Hepatocyte (in vitro differentiated cells): ENCODE measurements at regions not wholly inside any gene's neighbourhood (a gene's known extent, or its start where the extent isn't known, plus 50 kb on each side); places are given as distances from the start of the nearest gene placed in this dataset.
A peak's percentile ranks its signal among the peaks of the same experiment; 100 is the strongest.

Experiments
- DNase-seq: peaks from one replicate; pipeline ENCODE4 v3.0.0-alpha.2; 2016; ENCODE audit warnings: low spot score
- H2AFZ ChIP-seq: fragments of 200-600 bp; sonication (generic); 2 replicates; pipeline ENCODE4 v1.6.0; 2016; ENCODE audit warnings: antibody characterized with exemption, mild to moderate bottlenecking
- H3K27ac ChIP-seq: fragments of 200-600 bp; sonication (generic); 2 replicates; pipeline ENCODE4 v1.5.1; 2016; ENCODE audit warnings: mild to moderate bottlenecking
- H3K27me3 ChIP-seq: fragments of 200-600 bp; sonication (generic); 2 replicates; pipeline ENCODE4 v1.6.1; 2016
- H3K36me3 ChIP-seq: fragments of 200-600 bp; sonication (generic); replicated peaks from 2 replicates; pipeline ENCODE4 v1.5.1; 2016; ENCODE audit warnings: low read depth; ENCODE audit not compliant: insufficient read depth
- H3K4me1 ChIP-seq: fragments of 200-600 bp; sonication (generic); 2 replicates; pipeline ENCODE4 v1.5.1; 2016; ENCODE audit warnings: mild to moderate bottlenecking, moderate library complexity; ENCODE audit not compliant: insufficient read depth
- H3K4me2 ChIP-seq: fragments of 200-600 bp; sonication (generic); 2 replicates; pipeline ENCODE4 v1.6.0; 2016
- H3K4me3 ChIP-seq: fragments of 200-600 bp; sonication (generic); 2 replicates; pipeline ENCODE4 v1.5.1; 2016; ENCODE audit warnings: mild to moderate bottlenecking
- H3K79me2 ChIP-seq: fragments of 200-600 bp; sonication (generic); 2 replicates; pipeline ENCODE4 v1.6.0; 2017; ENCODE audit warnings: mild to moderate bottlenecking
- H3K9me2 ChIP-seq: fragments of 200-600 bp; sonication (generic); replicated peaks from 2 replicates; pipeline ENCODE4 v1.6.0; 2017; ENCODE audit warnings: mild to moderate bottlenecking; ENCODE audit not compliant: insufficient read depth
- H3K9me3 ChIP-seq: fragments of 200-600 bp; sonication (generic); 2 replicates; pipeline ENCODE4 v1.5.1; 2016; ENCODE audit warnings: low read depth, mild to moderate bottlenecking
- H4K20me1 ChIP-seq: fragments of 200-600 bp; sonication (generic); 2 replicates; pipeline ENCODE4 v1.6.0; 2016; ENCODE audit warnings: mild to moderate bottlenecking; ENCODE audit not compliant: insufficient read depth, poor library complexity, severe bottlenecking
- EZH2 ChIP-seq: fragments of 200-600 bp; sonication (generic); IDR thresholded peaks from 2 replicates; pipeline ENCODE4 v1.6.1; 2016; ENCODE audit warnings: antibody characterized with exemption, mild to moderate bottlenecking, borderline replicate concordance
- EZH2phosphoT487 ChIP-seq: fragments of 200-600 bp; sonication (generic); IDR thresholded peaks from one replicate; pipeline ENCODE4 v1.6.1; 2018; ENCODE audit warnings: antibody characterized with exemption, mild to moderate bottlenecking, low read depth, moderate library complexity; ENCODE audit not compliant: unreplicated experiment, severe bottlenecking
- WGBS: methylation state at CpG from one replicate; pipeline ENCODE4 v1.1.6; 2016; ENCODE audit warnings: low lambda C conversion rate; ENCODE audit errors: missing lambda C conversion rate; 5-methylcytosine and 5-hydroxymethylcytosine counted together
- TF ChIP-seq, protein P1 (sequence below): fragments of 200-600 bp; sonication (generic); IDR thresholded peaks from 2 replicates; pipeline ENCODE4 v1.5.1; 2016; ENCODE audit warnings: antibody characterized with exemption, mild to moderate bottlenecking; ENCODE audit not compliant: poor library complexity

DNA sequence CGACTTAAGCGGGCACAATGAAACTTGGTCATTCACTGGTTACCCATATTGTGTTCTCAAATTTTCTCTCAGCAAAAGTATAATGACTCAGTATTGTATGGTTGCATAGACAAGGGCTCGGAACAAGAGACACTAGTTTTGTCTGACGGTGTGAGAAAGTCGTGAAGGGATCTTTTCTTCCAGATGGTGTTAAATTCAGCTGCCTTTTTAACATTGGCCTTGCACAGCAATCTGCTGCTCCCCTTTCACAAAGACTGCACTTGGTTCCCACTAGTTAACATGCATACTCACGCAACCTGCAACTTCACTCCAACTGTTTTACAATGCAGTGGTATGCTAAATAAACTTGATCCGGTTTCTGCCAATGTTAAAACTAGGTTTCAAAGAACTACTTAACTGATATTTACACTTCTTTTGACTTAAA, 219.2 kb downstream of the MEF2C start:
- H3K9me3 ChIP-seq = no peaks in the 10 kb centered on the region
- no peak overlapping the region for H3K4me2 ChIP-seq
- DNase-seq = no peak
- H2AFZ ChIP-seq = no peak overlapping the region
- 15% methylated on average over 7 of the region's 7 CpGs for WGBS
- H3K4me1 ChIP-seq = peaks cover 7% of the 10 kb centered on the region
- no peaks in the 10 kb centered on the region for H3K36me3 ChIP-seq
- H3K9me2 ChIP-seq = no peaks in the 10 kb centered on the region
- TF ChIP-seq, protein P1, sequence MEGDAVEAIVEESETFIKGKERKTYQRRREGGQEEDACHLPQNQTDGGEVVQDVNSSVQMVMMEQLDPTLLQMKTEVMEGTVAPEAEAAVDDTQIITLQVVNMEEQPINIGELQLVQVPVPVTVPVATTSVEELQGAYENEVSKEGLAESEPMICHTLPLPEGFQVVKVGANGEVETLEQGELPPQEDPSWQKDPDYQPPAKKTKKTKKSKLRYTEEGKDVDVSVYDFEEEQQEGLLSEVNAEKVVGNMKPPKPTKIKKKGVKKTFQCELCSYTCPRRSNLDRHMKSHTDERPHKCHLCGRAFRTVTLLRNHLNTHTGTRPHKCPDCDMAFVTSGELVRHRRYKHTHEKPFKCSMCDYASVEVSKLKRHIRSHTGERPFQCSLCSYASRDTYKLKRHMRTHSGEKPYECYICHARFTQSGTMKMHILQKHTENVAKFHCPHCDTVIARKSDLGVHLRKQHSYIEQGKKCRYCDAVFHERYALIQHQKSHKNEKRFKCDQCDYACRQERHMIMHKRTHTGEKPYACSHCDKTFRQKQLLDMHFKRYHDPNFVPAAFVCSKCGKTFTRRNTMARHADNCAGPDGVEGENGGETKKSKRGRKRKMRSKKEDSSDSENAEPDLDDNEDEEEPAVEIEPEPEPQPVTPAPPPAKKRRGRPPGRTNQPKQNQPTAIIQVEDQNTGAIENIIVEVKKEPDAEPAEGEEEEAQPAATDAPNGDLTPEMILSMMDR = no peak
- TF ChIP-seq EZH2phosphoT487 = peak; percentile 14
- no peaks in the 10 kb centered on the region for H3K79me2 ChIP-seq
- peaks cover 100% of the 10 kb centered on the region for H3K27me3 ChIP-seq
- H3K4me3 ChIP-seq = no peak overlapping the region
- no peak overlapping the region for H3K27ac ChIP-seq
- no peaks in the 10 kb centered on the region for H4K20me1 ChIP-seq

DNA sequence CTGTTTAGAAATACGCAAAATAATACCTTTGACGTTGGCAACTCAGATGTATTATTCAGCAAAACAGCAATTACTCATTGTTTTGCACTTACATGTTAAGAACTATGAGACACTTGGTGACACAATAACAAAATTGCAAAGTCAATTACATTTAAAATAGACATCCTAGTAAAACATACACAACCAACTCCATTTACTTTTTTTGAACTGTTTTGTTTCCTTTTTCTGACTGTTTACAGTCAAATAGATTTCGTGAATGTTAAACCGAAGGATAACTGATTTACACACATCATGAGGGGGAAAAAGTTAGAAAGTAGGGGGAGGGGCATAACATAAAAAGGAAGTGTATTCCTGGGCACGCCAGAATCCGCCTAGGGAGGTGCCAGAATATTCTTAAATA, 220.1 kb downstream of the MEF2C start:
- WGBS = 16% methylated on average over 6 of the region's 6 CpGs
- Histone ChIP-seq H3K36me3 (no peaks in the 10 kb centered on the region), H3K9me2 (no peaks in the 10 kb centered on the region), H2AFZ (no peak overlapping the region), H3K4me3 (no peak overlapping the region), H3K27ac (no peak overlapping the region), H4K20me1 (no peaks in the 10 kb centered on the region), H3K27me3 (peaks cover 100% of the 10 kb centered on the region), H3K4me1 (peaks cover 7% of the 10 kb centered on the region), H3K4me2 (no peak overlapping the region), H3K79me2 (no peaks in the 10 kb centered on the region), H3K9me3 (no peaks in the 10 kb centered on the region)
- no peak for DNase-seq
- TF ChIP-seq EZH2phosphoT487 = no peak
- TF ChIP-seq, protein P1 = no peak
- no peak for TF ChIP-seq EZH2

DNA sequence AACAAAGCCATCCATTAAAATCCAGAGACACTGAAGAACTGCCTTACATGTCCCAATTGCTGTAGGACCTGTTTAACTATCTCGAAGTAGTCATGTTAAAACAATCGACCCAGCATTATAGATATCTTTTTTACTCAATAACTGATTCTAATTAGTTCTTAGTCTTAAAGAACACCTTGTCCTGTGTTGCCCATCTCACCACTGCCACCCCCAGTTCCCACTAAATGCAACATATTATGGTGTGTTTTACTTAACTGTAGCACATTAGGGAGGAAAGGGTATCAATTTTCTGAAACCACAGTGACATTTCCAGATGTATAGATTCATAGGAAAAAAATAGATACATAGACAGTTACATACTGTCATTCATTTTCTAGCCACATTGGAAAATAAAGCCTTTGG, 221.2 kb downstream of the MEF2C start:
- Histone ChIP-seq H3K4me3 (no peak overlapping the region), H3K9me2 (no peaks in the 10 kb centered on the region), H3K4me2 (no peak overlapping the region), H3K9me3 (no peaks in the 10 kb centered on the region), H4K20me1 (no peaks in the 10 kb centered on the region), H3K36me3 (no peaks in the 10 kb centered on the region), H3K27ac (no peak overlapping the region), H3K79me2 (no peaks in the 10 kb centered on the region), H3K27me3 (peaks cover 98% of the 10 kb centered on the region), H3K4me1 (peaks cover 3% of the 10 kb centered on the region), H2AFZ (no peak overlapping the region)
- 31% methylated on average over 2 of the region's 2 CpGs for WGBS
- DNase-seq = no peak
- TF ChIP-seq EZH2phosphoT487 = no peak
- TF ChIP-seq, protein P1 = no peak
- no peak for TF ChIP-seq EZH2
